Esophagus (tissue), 2 donors: ENCODE measurements at regions not wholly inside any gene's neighbourhood (a gene's known extent, or its start where the extent isn't known, plus 50 kb on each side); places are given as distances from the start of the nearest gene placed in this dataset.

ENCODE experiments used
- H3K27ac ChIP-seq, 2 donors: one replicate each; pipeline ENCODE4 v1.5.1; 2013; ENCODE audit warnings: low read depth in 2 of 2, mild to moderate bottlenecking in 2 of 2, inconsistent platforms in 1 of 2, low read length in 1 of 2, moderate library complexity in 1 of 2
- H3K27me3 ChIP-seq, 2 donors: one replicate each; pipeline ENCODE4 v1.6.1; 2013; ENCODE audit warnings: low read length in 2 of 2, control low read depth in 1 of 2, mild to moderate bottlenecking in 1 of 2; ENCODE audit not compliant: insufficient read depth in 2 of 2, control insufficient read depth in 1 of 2
- H3K36me3 ChIP-seq, 2 donors: one replicate each; pipeline ENCODE4 v1.6.1; 2013; ENCODE audit warnings: low read length in 1 of 2; ENCODE audit not compliant: control insufficient read depth in 2 of 2, insufficient read depth in 2 of 2
- H3K4me1 ChIP-seq, 2 donors: one replicate each; pipeline ENCODE4 v1.6.1; 2013; ENCODE audit warnings: low read length in 1 of 2; ENCODE audit not compliant: control insufficient read depth in 2 of 2, insufficient read depth in 2 of 2
- H3K4me3 ChIP-seq, 2 donors: one replicate each; pipeline ENCODE4 v1.5.1; 2013; ENCODE audit warnings: low read length in 2 of 2, mild to moderate bottlenecking in 2 of 2, low read depth in 1 of 2, moderate library complexity in 1 of 2
- H3K9me3 ChIP-seq, 2 donors: one replicate each; pipeline ENCODE4 v1.6.1; 2013; ENCODE audit warnings: mild to moderate bottlenecking in 2 of 2, low read depth in 1 of 2, low read length in 1 of 2, moderate library complexity in 1 of 2; ENCODE audit not compliant: control insufficient read depth in 2 of 2, insufficient read depth in 1 of 2
- WGBS, 2 donors: extraction: QIAGEN DNeasy Blood & Tissue Kit; methylation state at CpG; one replicate each; pipeline ENCODE4 v1.1.7; 2013; 5-methylcytosine and 5-hydroxymethylcytosine counted together
- donor health status: healthy with polysubstance abuse.
- donor health status: Bipolar disorder and iron deficiency.

DNA sequence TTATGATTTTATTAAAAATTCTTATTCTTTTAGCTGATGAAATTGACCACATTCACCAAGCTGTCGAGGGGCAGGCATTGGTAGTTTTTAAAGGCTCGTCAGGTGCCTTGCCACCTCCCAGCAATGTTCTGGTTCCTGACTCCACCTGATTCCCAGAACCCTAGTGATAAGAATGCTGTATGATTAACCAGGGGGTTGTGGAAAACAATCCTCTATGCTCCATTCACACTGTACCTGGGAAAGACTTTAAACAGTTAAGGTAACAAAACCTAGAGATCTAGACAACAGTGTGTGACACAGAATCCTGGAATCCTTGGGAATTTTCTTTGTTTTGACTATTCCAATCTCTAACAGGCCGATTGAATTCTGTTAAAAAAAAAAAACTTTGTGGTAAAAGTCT is 165.7 kb upstream of the OLIG3 start:
- Histone ChIP-seq H3K36me3 (no peaks in the 10 kb centered on the region), H3K4me1 (no peaks in the 10 kb centered on the region), H3K27ac (no peak overlapping the region), H3K9me3 (no peaks in the 10 kb centered on the region), H3K4me3 (no peak overlapping the region), H3K27me3 (no peaks in the 10 kb centered on the region)
- WGBS, 2 donors, result 50 to 82% methylated on average over 3 of the region's 3 CpGs

DNA sequence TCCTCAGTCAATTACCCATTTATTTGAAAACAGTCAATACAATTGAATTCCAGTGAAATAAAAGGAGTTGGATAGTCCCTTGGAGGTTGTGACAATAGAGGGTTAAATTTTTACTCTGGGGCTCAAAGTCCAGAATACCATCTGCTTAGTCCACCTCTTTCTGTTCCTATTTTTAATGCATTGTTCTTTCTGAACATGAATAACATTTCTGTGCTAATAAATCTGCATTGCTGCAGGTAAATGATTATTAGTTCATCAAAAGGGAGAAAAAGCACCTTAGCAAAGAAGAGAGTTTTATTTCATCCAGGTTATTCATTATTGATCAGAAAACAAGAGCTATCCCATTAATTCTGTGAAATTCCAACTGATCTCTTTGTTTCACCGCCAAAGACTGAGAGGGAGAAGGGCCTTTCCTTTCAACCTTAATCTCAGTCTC is 166.1 kb upstream of the OLIG3 start:
- no peak overlapping the region for H3K4me3 ChIP-seq
- no peaks in the 10 kb centered on the region for H3K4me1 ChIP-seq
- H3K36me3 ChIP-seq, result no peaks in the 10 kb centered on the region
- H3K9me3 ChIP-seq, result no peaks in the 10 kb centered on the region
- 84 to 98% methylated on average over 1 of the region's 1 CpG for WGBS, 2 donors
- H3K27me3 ChIP-seq, result no peaks in the 10 kb centered on the region
- H3K27ac ChIP-seq, result no peak overlapping the region

- 82 to 91% methylated on average over 5 of the region's 5 CpGs for WGBS, 2 donors
- Histone ChIP-seq H3K36me3 (no peaks in the 10 kb centered on the region), H3K27me3 (no peaks in the 10 kb centered on the region), H3K27ac (no peak overlapping the region), H3K4me1 (no peaks in the 10 kb centered on the region), H3K9me3 (no peaks in the 10 kb centered on the region), H3K4me3 (no peak overlapping the region)
Observed at GRCh38 chr6:137661601-137662000, 167.4 kb upstream of the OLIG3 start.

GRCh38 chr6:137664183-137664582 is 170.0 kb upstream of the OLIG3 start:
- H3K36me3 ChIP-seq, result no peaks in the 10 kb centered on the region
- no peak overlapping the region for H3K4me3 ChIP-seq
- no peak overlapping the region for H3K27ac ChIP-seq
- no peaks in the 10 kb centered on the region for H3K9me3 ChIP-seq
- WGBS, 2 donors, result 62 to 64% methylated on average over 5 of the region's 5 CpGs
- H3K27me3 ChIP-seq, result no peaks in the 10 kb centered on the region
- H3K4me1 ChIP-seq, result no peaks in the 10 kb centered on the region

DNA sequence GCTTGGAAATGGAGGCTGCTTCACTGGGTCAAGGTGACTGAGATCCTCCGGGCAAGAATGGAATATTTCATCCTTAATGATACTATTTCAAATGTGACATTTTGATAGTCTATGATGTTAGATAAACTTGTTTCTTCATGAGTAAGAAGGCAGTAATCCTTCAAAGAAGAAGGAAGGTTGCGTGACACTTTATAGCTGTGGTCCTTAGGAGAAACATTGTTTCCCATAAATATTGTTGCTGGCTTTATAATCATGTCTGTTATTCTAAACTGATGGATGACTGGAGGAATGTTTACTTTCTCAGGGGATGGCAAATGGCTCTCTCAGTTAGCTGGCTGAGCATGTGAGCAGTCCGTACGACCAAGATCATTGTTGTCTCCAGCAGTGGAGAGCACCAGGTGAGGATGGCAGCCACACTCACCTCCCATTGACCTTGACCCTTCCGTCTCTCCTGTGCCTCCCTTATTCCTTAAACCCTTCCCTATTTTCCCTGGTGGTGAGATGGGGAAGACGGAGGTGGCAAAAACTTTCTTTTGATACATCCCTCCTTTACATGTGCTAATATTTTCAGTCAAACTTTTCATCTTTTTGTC is 171.2 kb upstream of the OLIG3 start:
- Histone ChIP-seq H3K4me1 (no peaks in the 10 kb centered on the region), H3K27ac (no peak overlapping the region), H3K36me3 (no peaks in the 10 kb centered on the region), H3K9me3 (no peaks in the 10 kb centered on the region), H3K27me3 (no peaks in the 10 kb centered on the region), H3K4me3 (no peak overlapping the region)
- 86 to 87% methylated on average over 6 of the region's 6 CpGs for WGBS, 2 donors

- WGBS, 2 donors, result 62 to 70% methylated on average over 4 of the region's 4 CpGs
- Histone ChIP-seq H3K36me3 (no peaks in the 10 kb centered on the region), H3K4me1 (no peaks in the 10 kb centered on the region), H3K9me3 (no peaks in the 10 kb centered on the region), H3K27me3 (no peaks in the 10 kb centered on the region), H3K27ac (no peak overlapping the region), H3K4me3 (no peak overlapping the region)
Observed at GRCh38 chr6:137666202-137666774, 172.1 kb upstream of the OLIG3 start.

- no peaks in the 10 kb centered on the region for H3K4me1 ChIP-seq
- H3K27me3 ChIP-seq, result no peaks in the 10 kb centered on the region
- 48 to 68% methylated on average over 3 of the region's 3 CpGs for WGBS, 2 donors
- no peaks in the 10 kb centered on the region for H3K36me3 ChIP-seq
- H3K4me3 ChIP-seq, result no peak overlapping the region
- H3K9me3 ChIP-seq, result no peaks in the 10 kb centered on the region
- no peak overlapping the region for H3K27ac ChIP-seq
Observed at GRCh38 chr6:137673603-137674002, 179.4 kb upstream of the OLIG3 start.

DNA sequence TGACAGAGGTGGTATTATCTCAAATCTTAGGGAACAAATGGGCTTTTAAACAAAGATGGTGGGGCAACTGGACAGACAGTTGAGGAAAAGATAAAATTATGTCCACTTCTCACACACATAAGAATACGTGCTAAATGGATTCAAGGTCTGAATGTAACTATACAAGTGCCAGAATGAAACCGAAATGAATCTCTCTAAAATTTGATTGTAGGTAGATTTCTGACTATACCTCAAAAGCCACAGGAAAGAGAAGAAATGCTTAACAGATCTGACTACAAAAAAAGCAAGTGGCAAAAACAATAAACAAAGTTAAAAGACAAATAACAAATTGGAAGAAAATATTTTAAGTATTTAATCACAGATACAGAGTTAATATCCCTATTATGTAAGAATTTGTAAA is 182.7 kb upstream of the OLIG3 start:
- Histone ChIP-seq H3K27me3 (no peaks in the 10 kb centered on the region), H3K9me3 (no peaks in the 10 kb centered on the region), H3K4me3 (no peak overlapping the region), H3K27ac (no peak overlapping the region), H3K36me3 (no peaks in the 10 kb centered on the region), H3K4me1 (no peaks in the 10 kb centered on the region)
- WGBS, 2 donors, result 81 to 88% methylated on average over 2 of the region's 2 CpGs

- WGBS, 2 donors, result 74% methylated on average over 5 of the region's 5 CpGs
Observed at GRCh38 chr6:137677709-137678108, 183.5 kb upstream of the OLIG3 start.

GRCh38 chr6:137678451-137678850 is 184.3 kb upstream of the OLIG3 start:
- Histone ChIP-seq H3K9me3 (no peaks in the 10 kb centered on the region), H3K27me3 (no peaks in the 10 kb centered on the region), H3K4me1 (no peaks in the 10 kb centered on the region), H3K27ac (no peak overlapping the region), H3K36me3 (no peaks in the 10 kb centered on the region), H3K4me3 (no peak overlapping the region)
- WGBS, 2 donors, result 51 to 67% methylated on average over 2 of the region's 2 CpGs

More at GRCh38 chr6:137677709-137678108, 183.5 kb upstream of the OLIG3 start:
- no peaks in the 10 kb centered on the region for H3K36me3 ChIP-seq
- H3K9me3 ChIP-seq, result no peaks in the 10 kb centered on the region
- H3K4me1 ChIP-seq, result no peaks in the 10 kb centered on the region
- no peaks in the 10 kb centered on the region for H3K27me3 ChIP-seq
- H3K27ac ChIP-seq, result no peak overlapping the region
- H3K4me3 ChIP-seq, result no peak overlapping the region
